Activated CD8-positive, alpha-beta memory T cell treated with anti-CD3 and anti-CD28 coated beads, Interleukin-2, amount 50 U/mL, for 4 hours (primary cell): ENCODE measurements at regions not wholly inside any gene's neighbourhood (a gene's known extent, or its start where the extent isn't known, plus 50 kb on each side); places are given as distances from the start of the nearest gene placed in this dataset.
A peak's percentile ranks its signal among the peaks of the same experiment; 100 is the strongest.
"Not testable (repeated sequence)": the region's sequence is repeated elsewhere in the genome, so short reads cannot be mapped to it uniquely, and the experiment has no call there.

Experiments
- DNase-seq: peaks from one replicate; pipeline ENCODE4 v3.0.0-alpha.2; 2020

GRCh38 chr15:22134941-22135566, 54.7 kb downstream of the OR4M2 start:
- DNase-seq = not testable (repeated sequence)

GRCh38 chr15:22137572-22137971, 57.2 kb downstream of the OR4M2 start:
- DNase-seq = not testable (repeated sequence)

- DNase-seq = not testable (repeated sequence)
These were observed 60.8 kb downstream of the OR4M2 start for GRCh38 chr15:22141106-22141505.

DNA sequence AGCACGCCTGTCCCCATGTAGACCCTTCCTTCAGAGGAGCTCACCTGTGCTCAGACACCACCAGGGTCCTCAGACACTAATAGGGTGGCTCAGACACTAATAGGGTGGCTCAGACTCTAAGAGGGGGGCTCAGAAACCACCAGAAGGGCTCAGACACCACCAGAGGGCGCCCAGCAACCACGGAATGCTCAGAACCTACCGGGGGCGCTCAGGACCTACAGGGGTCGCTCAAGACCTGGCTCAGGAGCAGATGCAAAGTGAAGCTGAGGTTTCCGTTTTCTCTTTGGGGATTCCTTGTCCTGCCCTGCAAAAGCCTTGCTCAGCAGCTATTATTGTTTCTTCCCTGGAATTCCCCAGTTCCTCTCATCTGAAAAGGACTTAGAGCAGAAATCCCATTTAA, 67.8 kb downstream of the OR4M2 start:
- not testable (repeated sequence) for DNase-seq

GRCh38 chr15:22158243-22158642, 77.9 kb downstream of the OR4M2 start:
- DNase-seq = not testable (repeated sequence)

DNA sequence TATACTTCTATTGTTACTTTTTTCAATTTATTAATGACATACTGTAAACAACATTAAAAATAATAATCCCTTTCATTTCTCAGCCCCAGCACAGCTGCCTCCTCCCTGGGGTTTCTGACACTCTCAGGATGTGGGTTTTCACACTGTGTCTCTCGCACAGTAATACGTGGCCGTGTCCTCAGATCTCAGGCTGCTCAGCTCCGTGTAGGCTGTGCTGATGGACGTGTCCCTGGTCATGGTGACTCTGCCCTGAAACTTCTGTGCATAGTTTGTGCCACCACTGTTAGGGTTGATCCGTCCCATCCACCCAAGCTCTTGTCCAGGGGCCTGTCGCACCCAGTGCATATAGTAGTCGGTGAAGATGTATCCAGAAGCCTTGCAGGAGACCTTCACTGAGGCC, 80.0 kb downstream of the OR4M2 start:
- DNase-seq = not testable (repeated sequence)

- not testable (repeated sequence) for DNase-seq
These were observed 80.4 kb downstream of the OR4M2 start for GRCh38 chr15:22160741-22161140.

GRCh38 chr15:22161398-22161797, 81.1 kb downstream of the OR4M2 start:
- not testable (repeated sequence) for DNase-seq

GRCh38 chr15:22163715-22164114, 83.4 kb downstream of the OR4M2 start:
- DNase-seq = not testable (repeated sequence)

DNA sequence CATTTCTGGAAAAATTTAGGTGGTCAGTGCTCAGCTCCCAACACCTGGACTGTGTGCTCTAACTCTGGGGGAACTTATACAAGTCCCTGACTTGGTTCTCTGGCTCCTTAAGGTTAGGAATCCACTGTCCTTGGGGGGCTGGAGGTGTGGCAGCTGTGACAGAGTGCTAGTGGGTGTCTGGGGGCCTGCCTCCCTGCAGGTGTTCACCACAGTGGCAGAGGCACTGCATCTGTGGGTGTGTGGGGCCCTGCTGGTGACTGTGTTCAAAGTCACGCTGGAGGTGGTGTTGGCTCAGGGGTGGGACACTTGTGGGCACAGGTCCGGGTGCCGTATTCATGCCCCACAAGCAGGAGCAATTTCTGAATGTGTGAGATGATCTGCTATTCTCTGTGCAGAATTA, 87.2 kb downstream of the OR4M2 start:
- peak; percentile 13 for DNase-seq

- not testable (repeated sequence) for DNase-seq
These were observed 93.0 kb downstream of the OR4M2 start for GRCh38 chr15:22173029-22173998.

DNA sequence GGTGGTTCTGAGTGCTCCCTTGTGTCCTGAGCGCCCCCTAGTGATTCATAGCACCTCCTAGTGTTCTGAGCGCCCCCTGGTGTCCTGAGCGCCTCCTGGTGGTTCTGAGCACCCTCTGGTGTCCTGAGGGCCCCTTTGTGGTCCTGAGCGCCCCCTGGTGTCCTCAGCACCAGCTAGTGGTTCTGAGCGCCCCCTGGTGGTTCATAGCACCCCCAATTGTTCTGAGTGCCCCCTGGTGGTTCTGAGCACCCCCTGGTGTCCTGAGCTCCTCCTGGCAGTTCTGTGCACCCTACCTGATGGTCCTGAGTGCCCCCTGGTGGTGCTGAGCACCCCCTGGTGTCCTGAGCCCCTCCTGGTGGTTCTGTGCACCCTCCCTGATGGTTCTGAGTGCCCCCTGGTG, 93.8 kb downstream of the OR4M2 start:
- not testable (repeated sequence) for DNase-seq

DNA sequence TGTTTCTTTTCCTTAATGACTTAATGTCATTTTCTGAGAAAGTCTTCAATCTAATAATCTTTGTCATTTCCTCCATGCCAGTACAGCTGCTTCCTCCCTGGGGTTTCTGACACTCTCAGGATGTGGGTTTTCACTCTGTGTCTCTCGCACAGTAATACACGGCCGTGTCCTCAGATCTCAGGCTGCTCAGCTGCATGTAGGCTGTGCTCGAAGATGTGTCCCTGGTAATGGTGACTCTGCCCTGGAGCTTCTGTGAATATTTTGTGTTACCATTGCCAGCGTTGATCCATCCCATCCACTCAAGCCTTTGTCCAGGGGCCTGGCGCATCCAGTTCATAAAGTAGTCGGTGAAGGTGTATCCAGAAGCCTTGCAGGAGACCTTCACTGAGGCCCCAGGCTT, 97.6 kb downstream of the OR4M2 start:
- DNase-seq = not testable (repeated sequence)

DNA sequence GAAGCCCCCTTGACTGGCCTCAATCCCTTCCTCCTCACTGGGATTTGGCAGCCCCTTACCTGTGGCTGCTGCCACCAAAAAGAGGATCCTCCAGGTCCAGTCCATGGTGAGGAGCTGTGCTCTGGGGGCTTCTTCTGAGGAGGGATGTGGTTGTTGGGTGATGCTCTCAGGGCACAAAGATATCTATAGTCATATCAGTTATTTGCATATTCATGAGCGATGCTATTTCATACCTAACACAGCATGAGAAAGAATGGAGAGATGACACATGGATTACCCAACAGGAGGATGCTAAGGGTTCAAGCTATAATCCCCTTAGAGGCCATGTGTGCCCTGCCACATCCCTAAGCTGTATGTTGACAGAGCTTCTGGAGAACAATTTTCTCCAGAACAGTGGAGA, 98.1 kb downstream of the OR4M2 start:
- not testable (repeated sequence) for DNase-seq

DNA sequence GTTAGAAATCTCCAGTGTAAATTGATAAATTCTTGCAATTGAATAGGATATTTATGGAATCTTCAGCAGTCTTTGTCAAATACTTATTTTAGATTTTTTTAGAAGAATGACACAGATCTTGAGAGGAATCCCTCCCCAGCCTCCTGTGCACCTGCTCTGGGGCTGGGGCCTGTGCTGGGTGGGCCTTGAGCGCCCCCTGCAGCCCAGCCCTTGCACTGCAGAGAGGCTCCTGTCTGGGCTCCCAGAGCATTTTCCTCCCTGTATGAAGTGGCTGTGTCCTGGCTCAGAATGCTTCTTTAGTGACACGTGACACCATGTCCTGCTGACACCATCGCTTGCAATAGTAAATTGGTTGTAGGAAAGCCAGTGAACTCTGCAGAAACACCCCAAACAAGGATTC, 98.7 kb downstream of the OR4M2 start:
- not testable (repeated sequence) for DNase-seq

DNA sequence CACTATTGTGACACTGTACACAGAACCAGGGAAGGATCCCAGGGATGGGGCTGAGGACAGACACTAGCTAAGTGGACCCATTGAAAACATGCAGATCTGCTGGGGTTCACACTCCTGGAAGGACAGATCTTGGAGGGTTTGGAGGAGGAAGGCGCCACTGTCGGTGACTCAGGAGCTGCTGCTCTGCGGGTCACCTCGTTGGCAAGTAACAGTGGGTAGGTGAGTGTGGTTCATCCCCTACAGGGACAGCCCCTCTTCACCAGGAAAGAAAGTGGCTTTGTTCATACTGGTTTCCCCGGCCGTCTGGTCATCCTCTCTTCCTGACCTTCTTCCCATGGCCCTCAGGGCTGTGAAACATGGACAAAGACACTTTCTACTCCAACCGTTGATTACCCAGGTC, 100.3 kb downstream of the OR4M2 start:
- DNase-seq = not testable (repeated sequence)

DNA sequence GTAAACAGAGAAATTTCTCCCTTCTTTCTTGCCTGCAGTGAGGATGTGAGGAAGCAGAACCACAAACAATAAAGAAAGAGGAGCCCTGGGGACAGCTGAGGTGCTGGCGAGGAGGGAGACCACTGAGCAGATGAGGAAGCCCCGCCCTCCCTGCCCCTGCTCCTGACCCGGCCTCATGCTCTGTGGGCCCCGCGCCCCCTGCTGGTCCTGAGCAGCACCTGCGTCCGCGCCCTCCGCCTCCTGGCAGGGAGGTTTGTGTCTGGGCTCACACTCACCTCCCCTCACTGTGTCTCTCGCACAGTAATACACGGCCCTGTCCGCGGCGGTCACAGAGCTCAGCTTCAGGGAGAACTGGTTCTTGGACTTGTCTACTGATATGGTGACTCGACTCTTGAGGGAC, 104.4 kb downstream of the OR4M2 start:
- not testable (repeated sequence) for DNase-seq

DNA sequence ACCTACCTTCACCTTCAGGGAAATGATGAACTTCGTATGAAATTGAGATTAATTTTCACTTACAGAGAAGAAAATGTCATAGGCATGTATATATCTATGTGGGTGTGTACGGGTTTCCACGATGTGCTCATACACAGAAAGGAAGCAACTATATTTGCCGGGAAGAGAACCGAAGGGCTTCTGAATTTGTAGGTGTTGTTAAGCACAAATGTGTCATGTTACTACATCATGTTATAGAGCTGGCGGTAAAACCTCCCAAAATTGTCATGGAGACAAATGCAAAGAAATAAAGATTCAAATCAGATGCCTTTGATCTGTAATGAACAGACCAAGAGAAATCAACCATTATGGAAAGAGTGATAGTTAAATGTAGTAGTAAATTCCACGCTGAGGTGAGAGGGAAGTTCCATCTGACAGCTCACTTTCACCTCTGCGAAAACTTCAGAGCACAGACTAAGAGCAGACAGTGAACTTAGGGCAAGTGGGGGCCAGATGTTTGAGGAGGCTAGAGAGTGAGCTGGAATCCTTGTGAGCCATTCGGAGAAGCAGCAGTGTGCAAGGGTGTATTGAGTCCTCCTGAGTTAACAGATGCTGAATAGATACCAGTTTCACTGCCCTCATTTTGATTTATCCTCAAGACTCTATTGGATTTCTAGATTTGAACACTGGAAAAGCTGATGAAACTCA, 106.7 kb downstream of the OR4M2 start:
- not testable (repeated sequence) for DNase-seq

DNA sequence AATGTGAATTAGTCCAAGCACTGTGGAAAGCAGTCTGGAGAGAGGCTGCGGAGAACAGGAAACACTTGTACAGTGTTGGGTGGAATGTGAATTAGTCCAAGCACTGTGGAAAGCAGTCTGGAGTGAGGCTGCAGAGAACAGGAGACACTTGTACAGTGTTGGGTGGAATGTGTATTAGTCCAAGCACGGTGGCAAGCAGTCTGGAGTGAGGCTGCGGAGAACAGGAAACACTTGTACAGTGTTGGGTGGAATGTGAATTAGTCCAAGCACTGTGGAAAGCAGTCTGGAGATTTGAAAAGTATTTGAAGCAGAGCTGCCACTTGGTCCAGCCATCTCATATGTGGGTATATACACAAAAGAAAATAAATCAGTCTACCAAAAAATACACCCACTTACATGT, 111.5 kb downstream of the OR4M2 start:
- not testable (repeated sequence) for DNase-seq

GRCh38 chr15:22194739-22195617, 114.7 kb downstream of the OR4M2 start:
- DNase-seq = not testable (repeated sequence)

DNA sequence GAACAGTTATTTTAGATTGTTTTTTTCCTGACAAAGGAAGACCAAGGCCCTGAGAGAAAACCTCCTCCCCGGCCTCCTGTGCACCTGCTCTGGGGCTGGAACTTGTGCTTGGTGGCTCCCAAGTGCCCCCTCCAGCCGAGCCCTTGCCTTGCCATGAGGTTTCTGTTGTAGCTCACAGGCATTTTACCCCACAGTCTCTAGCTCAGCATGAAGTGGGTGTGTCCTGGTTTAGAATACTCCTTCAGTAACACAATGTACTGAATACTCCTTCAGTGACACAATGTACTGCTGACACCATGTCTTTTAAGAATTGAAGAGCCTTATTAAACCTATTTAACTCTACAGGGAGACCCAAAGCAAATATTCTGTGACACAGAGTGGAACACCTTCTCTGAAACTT, 116.1 kb downstream of the OR4M2 start:
- DNase-seq = not testable (repeated sequence)

DNA sequence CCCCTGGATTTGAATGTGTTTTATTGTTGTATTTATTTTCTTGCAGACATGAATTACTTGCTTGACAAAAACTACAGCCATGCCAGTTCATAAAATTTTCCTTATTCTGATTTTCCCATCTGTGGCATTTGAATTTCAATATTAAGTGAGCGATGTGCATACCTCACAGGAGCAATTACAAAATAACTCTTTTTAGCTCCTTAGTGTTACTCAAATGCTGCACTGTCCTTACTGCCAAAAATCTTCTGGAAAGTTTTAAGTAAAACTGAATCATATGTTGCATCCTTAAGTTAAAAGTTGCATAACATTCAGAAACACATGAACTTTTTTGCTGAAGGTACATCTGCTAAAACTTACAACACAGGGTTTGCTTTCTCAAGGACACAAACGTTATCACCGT, 120.1 kb downstream of the OR4M2 start:
- not testable (repeated sequence) for DNase-seq
